Testis (tissue), 2 donors: ENCODE measurements at regions not wholly inside any gene's neighbourhood (a gene's known extent, or its start where the extent isn't known, plus 50 kb on each side); places are given as distances from the start of the nearest gene placed in this dataset.

Experiments used
- DNase-seq: peaks from one replicate; pipeline ENCODE4 v3.0.0-alpha.2; 2019
- H3K27ac ChIP-seq, 2 donors: fragments of 200-600 bp; sonication (generic); one replicate each; pipeline ENCODE4 v1.5.1; 2019
- H3K27me3 ChIP-seq: fragments of 200-600 bp; sonication (generic); one replicate; pipeline ENCODE4 v1.5.1; 2019
- H3K36me3 ChIP-seq: fragments of 200-600 bp; sonication (generic); one replicate; pipeline ENCODE4 v1.5.1; 2017; ENCODE audit warnings: low read depth; ENCODE audit errors: missing control alignments
- H3K4me1 ChIP-seq: fragments of 200-600 bp; sonication (generic); one replicate; pipeline ENCODE4 v1.5.1; 2019
- H3K4me3 ChIP-seq, 2 donors: fragments of 200-600 bp; sonication (generic); one replicate each; pipeline ENCODE4 v1.5.1; 2017 to 2019
- H3K9me3 ChIP-seq: fragments of 200-600 bp; sonication (generic); one replicate; pipeline ENCODE4 v1.5.1; 2017
- CTCF ChIP-seq, 3 experiments: fragments of 450-650 bp in 2 of 3; fragments of 200-600 bp in 1 of 3; sonication (generic) in 1 of 3; IDR thresholded peaks; one replicate each; pipeline ENCODE4 v1.5.1; 2016 to 2019; ENCODE audit warnings: antibody characterized with exemption in 3 of 3, mild to moderate bottlenecking in 2 of 3, moderate library complexity in 1 of 3
- POLR2A ChIP-seq: fragments of 450-650 bp; IDR thresholded peaks from one replicate; pipeline ENCODE4 v1.6.1; 2017; ENCODE audit warnings: antibody characterized with exemption, mild to moderate bottlenecking, moderate library complexity
- WGBS, 2 donors: methylation state at CpG; one replicate each; pipeline ENCODE4 v1.1.5; 2018; 5-methylcytosine and 5-hydroxymethylcytosine counted together
- intact Hi-C: fragments of 100-400 bp; cut with DNase I; formaldehyde crosslinking; loops from one replicate; pipeline ENCODE4 v1.15.1; 2023; ENCODE audit warnings: low total_unique reads

- Histone ChIP-seq H3K4me3 (no peak overlapping the region), H3K27me3 (no peaks in the 10 kb centered on the region), H3K27ac (no peak overlapping the region), H3K9me3 (no peaks in the 10 kb centered on the region), H3K4me1 (no peaks in the 10 kb centered on the region), H3K36me3 (no peaks in the 10 kb centered on the region)
- intact Hi-C loops = no loop called here
- no peak for TF ChIP-seq CTCF (IDR thresholded peaks at IDR 0.05)
- TF ChIP-seq POLR2A = no peak
- 67 to 77% methylated on average over 13 to 22 of the region's 22 CpGs for WGBS, 2 donors
- DNase-seq = no peak
These were observed 184.5 kb downstream of the EFHB start for GRCh38 chr3:19749448-19750017.

GRCh38 chr3:19748782-19749447 is 185.1 kb downstream of the EFHB start:
- H3K27me3 ChIP-seq = no peaks in the 10 kb centered on the region
- no peak overlapping the region for H3K27ac ChIP-seq
- no peak overlapping the region for H3K4me3 ChIP-seq
- no peaks in the 10 kb centered on the region for H3K9me3 ChIP-seq
- intact Hi-C loops = no loop called here
- TF ChIP-seq POLR2A (no peak), CTCF (IDR thresholded peaks at IDR 0.05) (no peak)
- no peaks in the 10 kb centered on the region for H3K4me1 ChIP-seq
- no peaks in the 10 kb centered on the region for H3K36me3 ChIP-seq
- no peak for DNase-seq
- 71 to 89% methylated on average over 13 to 17 of the region's 17 CpGs for WGBS, 2 donors

- DNase-seq = no peak
- WGBS, 2 donors = 86 to 87% methylated on average over 3 of the region's 3 CpGs
These were observed 190.0 kb downstream of the EFHB start for GRCh38 chr3:19744047-19744446.

GRCh38 chr3:19742935-19743334 is 191.1 kb downstream of the EFHB start:
- TF ChIP-seq CTCF (IDR thresholded peaks at IDR 0.05) (no peak), POLR2A (no peak)
- intact Hi-C loops = no loop called here
- Histone ChIP-seq H3K4me1 (no peaks in the 10 kb centered on the region), H3K27ac (no peak overlapping the region), H3K36me3 (no peaks in the 10 kb centered on the region), H3K27me3 (no peaks in the 10 kb centered on the region), H3K4me3 (no peak overlapping the region), H3K9me3 (no peaks in the 10 kb centered on the region)
- no peak for DNase-seq

More at GRCh38 chr3:19744047-19744446, 190.0 kb downstream of the EFHB start:
- TF ChIP-seq CTCF (IDR thresholded peaks at IDR 0.05) = no peak
- TF ChIP-seq POLR2A = no peak
- Histone ChIP-seq H3K4me3 (no peak overlapping the region), H3K4me1 (no peaks in the 10 kb centered on the region), H3K9me3 (no peaks in the 10 kb centered on the region), H3K27me3 (no peaks in the 10 kb centered on the region), H3K27ac (no peak overlapping the region), H3K36me3 (no peaks in the 10 kb centered on the region)
- intact Hi-C loops = no loop called here

- Histone ChIP-seq H3K9me3 (no peaks in the 10 kb centered on the region), H3K4me3 (no peak overlapping the region), H3K27me3 (no peaks in the 10 kb centered on the region), H3K4me1 (no peaks in the 10 kb centered on the region), H3K27ac (no peak overlapping the region), H3K36me3 (no peaks in the 10 kb centered on the region)
- intact Hi-C loops = no loop called here
- TF ChIP-seq POLR2A = no peak
- TF ChIP-seq CTCF (IDR thresholded peaks at IDR 0.05) = no peak
- no peak for DNase-seq
- 72% methylated on average over 3 of the region's 3 CpGs for WGBS, 2 donors
These were observed 194.5 kb downstream of the EFHB start for GRCh38 chr3:19739504-19739903.
